CD4-positive, alpha-beta T cell treated with Interleukin-6 for 4 hours (primary cell): ENCODE measurements at regions not wholly inside any gene's neighbourhood (a gene's known extent, or its start where the extent isn't known, plus 50 kb on each side); places are given as distances from the start of the nearest gene placed in this dataset.
"Not testable (repeated sequence)": the region's sequence is repeated elsewhere in the genome, so short reads cannot be mapped to it uniquely, and the experiment has no call there.

ENCODE experiments used
- DNase-seq: peaks from one replicate; pipeline ENCODE4 v3.0.0-alpha.2; 2020; ENCODE audit warnings: mixed read lengths

GRCh38 chr22:11360632-11361031, 4167.4 kb upstream of the OR11H1 start:
- DNase-seq: no peak

GRCh38 chr22:11361496-11361895, 4166.5 kb upstream of the OR11H1 start:
- not testable (repeated sequence) for DNase-seq

GRCh38 chr22:11369612-11370307, 4158.2 kb upstream of the OR11H1 start:
- not testable (repeated sequence) for DNase-seq

GRCh38 chr22:11370311-11370710, 4157.7 kb upstream of the OR11H1 start:
- DNase-seq: not testable (repeated sequence)
